HCT116 (cell line): ENCODE measurements at regions not wholly inside any gene's neighbourhood (a gene's known extent, or its start where the extent isn't known, plus 50 kb on each side); places are given as distances from the start of the nearest gene placed in this dataset.

Experiments used
- ATAC-seq: fragments of 200-7000 bp; cut with Tn5 transposase; 2 replicates; pipeline ENCODE4 v1.9.1; 2020; ENCODE audit warnings: mild to moderate bottlenecking, moderate library complexity
- BruUV-seq: library from RNA; stranded (reverse); fragments of 400-500 nt; replicated peaks from 2 replicates; lab custom pipeline; 2021; lab: Mats Ljungman, UMichigan
- CTCF ChIA-PET: fragments of 300-600 bp; sonication (Branson Sonifier 250); formaldehyde crosslinking; loops from one replicate; lab custom pipeline; 2021; ENCODE audit warnings: antibody characterized with exemption; lab: Charles Lee
- POLR2A ChIA-PET: fragments of 300-600, 350-600 bp; sonication (Branson Sonifier 250); formaldehyde crosslinking; loops from one replicate; lab custom pipeline; 2021; ENCODE audit warnings: antibody characterized with exemption; lab: Charles Lee
- RAD21 ChIA-PET, 2 experiments: fragments of 300-600 bp; sonication (Branson Sonifier 250); formaldehyde crosslinking; loops; one replicate each; lab custom pipeline; 2023; ENCODE audit warnings: low total read pairs in 2 of 2; ENCODE audit not compliant: uncharacterized antibody in 2 of 2, unreplicated experiment in 2 of 2, low non-redundant PET in 1 of 2; lab: Charles Lee
- DNase-seq: peaks from one replicate; pipeline ENCODE4 v3.0.0-alpha.2; 2010; ENCODE audit warnings: low read depth, low spot score
- H2AFZ ChIP-seq: fragments of 200-600 bp; shearing (Covaris generic), sonication (generic); 2 replicates; pipeline ENCODE4 v1.6.1; 2017; ENCODE audit warnings: low read depth, mixed run types, mixed read lengths, antibody characterized with exemption, low read length; ENCODE audit not compliant: poor library complexity, severe bottlenecking
- H3K27ac ChIP-seq: 2 replicates; pipeline ENCODE4 v1.5.1; 2012; ENCODE audit warnings: low read depth, low read length
- H3K27me3 ChIP-seq: fragments of 200-600 bp; sonication (generic); 2 replicates; pipeline ENCODE4 v1.6.1; 2016; ENCODE audit warnings: mixed run types, low read length, mixed read lengths; ENCODE audit not compliant: insufficient read depth
- H3K36me3 ChIP-seq, 2 experiments: fragments of 200-500 bp in 1 of 2; fragments of 200-600 bp in 1 of 2; sonication (Bioruptor generic) in 1 of 2; sonication (generic) in 1 of 2; 2 replicates each; pipeline versions ENCODE4 v1.5.1 to v1.6.1; 2014 to 2016; ENCODE audit warnings: low read length in 2 of 2, inconsistent platforms in 1 of 2, mixed read lengths in 1 of 2, mixed run types in 1 of 2; ENCODE audit not compliant: insufficient read depth in 2 of 2, control insufficient read depth in 1 of 2
- H3K4me1 ChIP-seq, 2 experiments: fragments of 200-600 bp in 1 of 2; sonication (generic) in 1 of 2; 2 replicates each; pipeline versions ENCODE4 v1.5.1 to v1.6.1; 2012 to 2017; ENCODE audit warnings: low read length in 2 of 2, inconsistent platforms in 1 of 2, mild to moderate bottlenecking in 1 of 2, mixed read lengths in 1 of 2, mixed run types in 1 of 2, moderate library complexity in 1 of 2; ENCODE audit not compliant: insufficient read depth in 2 of 2, control insufficient read depth in 1 of 2
- H3K4me2 ChIP-seq: fragments of 200-600 bp; sonication (generic); 2 replicates; pipeline ENCODE4 v1.6.1; 2017; ENCODE audit warnings: mixed run types, low read length, mixed read lengths
- H3K4me3 ChIP-seq, 2 experiments: fragments of 200-600 bp in 1 of 2; sonication (generic) in 1 of 2; replicated peaks in 1 of 2; 2 replicates each; pipeline ENCODE4 v1.5.1; 2011 to 2016; ENCODE audit warnings: low read length in 2 of 2, control low read depth in 1 of 2, low read depth in 1 of 2, mild to moderate bottlenecking in 1 of 2, mixed read lengths in 1 of 2, mixed run types in 1 of 2
- H3K79me2 ChIP-seq: fragments of 200-600 bp; sonication (generic); 2 replicates; pipeline ENCODE4 v1.6.1; 2017; ENCODE audit warnings: mild to moderate bottlenecking, mixed run types, low read length, moderate library complexity, mixed read lengths; ENCODE audit not compliant: insufficient read depth
- H3K9ac ChIP-seq: fragments of 200-600 bp; sonication (generic); 2 replicates; pipeline ENCODE4 v1.6.1; 2016; ENCODE audit warnings: low read length, mixed read lengths
- H3K9me2 ChIP-seq: fragments of 200-600 bp; sonication (generic), shearing (Covaris generic); 2 replicates; pipeline ENCODE4 v1.6.1; 2017; ENCODE audit warnings: mixed run types, mild to moderate bottlenecking, moderate library complexity; ENCODE audit not compliant: insufficient read depth
- H3K9me3 ChIP-seq, 2 experiments: fragments of 200-500 bp in 1 of 2; fragments of 200-600 bp in 1 of 2; sonication (Bioruptor generic) in 1 of 2; sonication (generic) in 1 of 2; 2 replicates each; pipeline ENCODE4 v1.6.1; 2014 to 2017; ENCODE audit warnings: low read length in 2 of 2, mixed read lengths in 2 of 2, inconsistent platforms in 1 of 2, low read depth in 1 of 2, mild to moderate bottlenecking in 1 of 2, mixed run types in 1 of 2, moderate library complexity in 1 of 2; ENCODE audit not compliant: control insufficient read depth in 1 of 2, insufficient read depth in 1 of 2
- H4K20me1 ChIP-seq: fragments of 200-600 bp; sonication (generic), shearing (Covaris generic); 2 replicates; pipeline ENCODE4 v1.6.1; 2017; ENCODE audit warnings: mixed run types, mild to moderate bottlenecking, moderate library complexity; ENCODE audit not compliant: insufficient read depth
- ATF3 ChIP-seq: IDR thresholded peaks from 2 replicates; pipeline ENCODE4 v1.6.1; 2012
- CBX3 ChIP-seq: IDR thresholded peaks from 2 replicates; pipeline ENCODE4 v1.6.1; 2012; ENCODE audit warnings: low read depth
- CEBPB ChIP-seq: IDR thresholded peaks from 2 replicates; pipeline ENCODE4 v1.6.1; 2012; ENCODE audit warnings: low read depth
- EGR1 ChIP-seq: IDR thresholded peaks from 2 replicates; pipeline ENCODE4 v1.6.1; 2012; ENCODE audit warnings: low read depth
- ELF1 ChIP-seq: IDR thresholded peaks from 2 replicates; pipeline ENCODE4 v1.6.1; 2012; ENCODE audit warnings: low read depth, borderline replicate concordance
- EZH2 ChIP-seq: fragments of 200-600 bp; sonication (generic); IDR thresholded peaks from 2 replicates; pipeline ENCODE4 v1.6.1; 2017; ENCODE audit warnings: antibody characterized with exemption, mixed run types
- EZH2phosphoT487 ChIP-seq: fragments of 200-600 bp; IDR thresholded peaks from 2 replicates; pipeline ENCODE4 v1.6.1; 2018; ENCODE audit warnings: antibody characterized with exemption, borderline replicate concordance
- POLR2AphosphoS5 ChIP-seq: IDR thresholded peaks from 2 replicates; pipeline ENCODE4 v1.6.1; 2011; ENCODE audit warnings: mild to moderate bottlenecking, low read depth, low read length, moderate library complexity
- REST ChIP-seq: IDR thresholded peaks from 2 replicates; pipeline ENCODE4 v1.6.1; 2012; ENCODE audit warnings: low read depth
- SP1 ChIP-seq: IDR thresholded peaks from 2 replicates; pipeline ENCODE4 v1.6.1; 2012; ENCODE audit warnings: low read depth
- SRF ChIP-seq: IDR thresholded peaks from 2 replicates; pipeline ENCODE4 v1.6.1; 2012; ENCODE audit warnings: low read depth
- TCF7L2 ChIP-seq: IDR thresholded peaks from 2 replicates; pipeline ENCODE4 v1.7.0; 2011; ENCODE audit warnings: borderline replicate concordance, inconsistent platforms; ENCODE audit not compliant: insufficient read depth, insufficient read length; ENCODE audit errors: extremely low read depth
- YY1 ChIP-seq: IDR thresholded peaks from 2 replicates; pipeline ENCODE4 v1.6.1; 2011; ENCODE audit warnings: low read length, low read depth, moderate library complexity, mild to moderate bottlenecking; ENCODE audit not compliant: insufficient replicate concordance; ENCODE audit errors: extremely low read depth
- ZFX ChIP-seq: fragments of 450-650 bp; IDR thresholded peaks from 2 replicates; pipeline ENCODE4 v1.6.1; 2017
- ZNF274 ChIP-seq: fragments of 200-500 bp; sonication (Bioruptor generic); IDR thresholded peaks from 2 replicates; pipeline ENCODE4 v1.6.1; 2014; ENCODE audit warnings: mild to moderate bottlenecking, low read depth, low read length, inconsistent platforms
- intact Hi-C: fragments of 100-400 bp; cut with micrococcal nuclease; formaldehyde crosslinking; loops from 2 replicates; pipeline ENCODE4 v1.10.0; 2022

- RAD21 ChIA-PET: no interaction called here
- H3K79me2 ChIP-seq: no peaks in the 10 kb centered on the region
- ATAC-seq (peak; percentile 97), DNase-seq (peak; percentile 81)
- CTCF ChIA-PET: no interaction called here
- H3K27ac ChIP-seq: no peak overlapping the region
- TF ChIP-seq YY1 (peak; percentile 20), ZNF274 (no peak), ATF3 (peak; percentile 99), SP1 (0 out of 2 replicates have a peak, but pooled peaks have one; percentile 7), CBX3 (peak; percentile 78; the same call in 1 of the 2 replicates), EZH2 (no peak)
- intact Hi-C loops: no loop called here
- no peaks in the 10 kb centered on the region for H3K27me3 ChIP-seq
- peak overlapping the region; percentile 15; the same call in 1 of the 2 replicates for H3K4me2 ChIP-seq
- H3K4me3 ChIP-seq: no peak overlapping the region
- no peak overlapping the region for H3K9ac ChIP-seq
- H2AFZ ChIP-seq: no peak overlapping the region
- no peaks in the 10 kb centered on the region for H4K20me1 ChIP-seq
- no peaks in the 10 kb centered on the region for H3K9me2 ChIP-seq
- H3K4me1 ChIP-seq: peaks cover 0 to 11% of the 10 kb centered on the region in 2 experiments; a peak in 1 of 4 replicates
- H3K9me3 ChIP-seq: no peaks in the 10 kb centered on the region
- POLR2A ChIA-PET: interaction anchor here (0.6 to 2.2 kb wide), 4 partner anchors 19 to 169 kb away, joined by 3 to 17 read pairs (median 6); no protein-coding TSS in a partner anchor
- no TSS peak for BruUV-seq
- no peaks in the 10 kb centered on the region for H3K36me3 ChIP-seq
These were observed 129.4 kb downstream of the PPIAL4G start for GRCh38 chr1:148353461-148354283.

DNA sequence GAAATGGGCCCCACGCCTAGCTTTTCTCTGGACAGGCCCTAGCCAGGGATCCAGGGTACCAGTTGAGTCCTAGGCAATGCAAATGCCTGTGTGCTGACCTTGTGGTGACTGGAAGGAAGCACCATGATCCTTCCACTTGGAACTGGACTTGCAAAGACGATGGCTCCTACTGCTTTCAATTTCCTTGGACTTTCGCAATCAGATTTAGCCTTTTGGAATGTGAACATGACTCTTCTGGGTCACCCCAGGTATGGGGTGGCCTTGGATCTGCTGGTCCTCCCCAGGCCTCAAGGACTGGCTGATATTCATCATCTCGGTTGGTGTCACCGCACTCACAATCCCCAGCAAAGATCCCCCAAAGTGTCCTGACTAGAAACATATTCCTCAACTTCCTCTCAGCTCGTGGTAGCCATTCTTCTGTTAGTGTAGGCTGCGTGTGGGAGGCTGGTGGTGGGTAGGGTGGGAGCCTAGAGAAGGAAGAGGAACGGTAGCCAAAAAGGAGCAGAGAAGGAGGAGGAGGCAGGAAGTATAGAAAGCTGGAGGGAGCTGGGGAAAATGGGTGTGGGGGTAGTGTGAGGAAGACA is 130.5 kb downstream of the PPIAL4G start:
- H3K27me3 ChIP-seq: no peaks in the 10 kb centered on the region
- intact Hi-C loops: no loop called here
- POLR2A ChIA-PET: interaction anchor here (1.9 to 2.2 kb wide), 2 partner anchors 18 to 89 kb away, joined by 10 to 17 read pairs; no protein-coding TSS in a partner anchor
- H3K9me2 ChIP-seq: no peaks in the 10 kb centered on the region
- H3K9ac ChIP-seq: no peak overlapping the region
- H3K36me3 ChIP-seq: no peaks in the 10 kb centered on the region
- H3K9me3 ChIP-seq: no peaks in the 10 kb centered on the region
- RAD21 ChIA-PET: no interaction called here
- CTCF ChIA-PET: no interaction called here
- peaks cover 0 to 11% of the 10 kb centered on the region in 2 experiments; a peak in 1 of 4 replicates for H3K4me1 ChIP-seq
- no peak overlapping the region for H3K4me3 ChIP-seq
- no peak for ATAC-seq
- H3K27ac ChIP-seq: no peak overlapping the region
- DNase-seq: no peak
- H3K4me2 ChIP-seq: no peak overlapping the region
- H2AFZ ChIP-seq: no peak overlapping the region
- H4K20me1 ChIP-seq: no peaks in the 10 kb centered on the region
- no TSS peak for BruUV-seq
- no peaks in the 10 kb centered on the region for H3K79me2 ChIP-seq
- TF ChIP-seq ZNF274 (no peak), SP1 (no peak), ZFX (no peak), EZH2phosphoT487 (no peak), TCF7L2 (no peak), SRF (no peak), POLR2AphosphoS5 (no peak), ATF3 (no peak), EGR1 (no peak), CEBPB (no peak), REST (no peak), ELF1 (no peak)
